H9 (cell line): ENCODE measurements at regions not wholly inside any gene's neighbourhood (a gene's known extent, or its start where the extent isn't known, plus 50 kb on each side); places are given as distances from the start of the nearest gene placed in this dataset.

Source experiments
- DNase-seq: peaks from one replicate; pipeline ENCODE4 v3.0.0-alpha.2; 2017
- H2AFZ ChIP-seq: one replicate; pipeline ENCODE4 v1.6.1; 2013; ENCODE audit warnings: mild to moderate bottlenecking, low read length, control low read depth, moderate library complexity
- H2AK5ac ChIP-seq: 2 replicates; pipeline ENCODE4 v1.6.1; 2013; ENCODE audit warnings: low read length, control low read depth, mixed read lengths; ENCODE audit not compliant: insufficient read length
- H2BK120ac ChIP-seq: one replicate; pipeline ENCODE4 v1.6.1; 2013; ENCODE audit warnings: low read depth, mild to moderate bottlenecking, low read length, control low read depth, inconsistent platforms; ENCODE audit not compliant: poor library complexity, severe bottlenecking
- H2BK12ac ChIP-seq: 2 replicates; pipeline ENCODE4 v1.6.1; 2013; ENCODE audit warnings: low read length, control low read depth, mixed read lengths, low read depth; ENCODE audit not compliant: insufficient read length
- H2BK15ac ChIP-seq: 2 replicates; pipeline ENCODE4 v1.6.1; 2013; ENCODE audit warnings: low read depth, low read length, control low read depth
- H2BK20ac ChIP-seq: one replicate; pipeline ENCODE4 v1.6.1; 2013; ENCODE audit warnings: low read depth, mild to moderate bottlenecking, low read length, control low read depth, inconsistent platforms; ENCODE audit not compliant: poor library complexity, severe bottlenecking
- H2BK5ac ChIP-seq: 2 replicates; pipeline ENCODE4 v1.6.1; 2013; ENCODE audit warnings: low read length, control low read depth, mixed read lengths; ENCODE audit not compliant: insufficient read length
- H3K14ac ChIP-seq: 2 replicates; pipeline ENCODE4 v1.6.1; 2013; ENCODE audit warnings: low read length, control low read depth; ENCODE audit not compliant: insufficient read depth
- H3K18ac ChIP-seq: 2 replicates; pipeline ENCODE4 v1.6.1; 2013; ENCODE audit warnings: low read depth, mild to moderate bottlenecking, mixed read lengths, low read length, control low read depth; ENCODE audit not compliant: insufficient read length
- H3K23ac ChIP-seq: 2 replicates; pipeline ENCODE4 v1.6.1; 2013; ENCODE audit warnings: low read length, control low read depth, mixed read lengths, low read depth; ENCODE audit not compliant: insufficient read length
- H3K23me2 ChIP-seq: 2 replicates; pipeline ENCODE4 v1.6.1; 2013; ENCODE audit warnings: low read depth, mild to moderate bottlenecking, mixed read lengths, low read length, control low read depth; ENCODE audit not compliant: insufficient read length, poor library complexity, severe bottlenecking
- H3K27ac ChIP-seq: 2 replicates; pipeline ENCODE4 v1.5.1; 2013; ENCODE audit warnings: low read length, control low read depth, mixed read lengths, low read depth; ENCODE audit not compliant: insufficient read length
- H3K27me3 ChIP-seq: 2 replicates; pipeline ENCODE4 v1.6.1; 2013; ENCODE audit warnings: low read length, control low read depth, inconsistent platforms; ENCODE audit not compliant: insufficient read depth
- H3K4ac ChIP-seq: 2 replicates; pipeline ENCODE4 v1.6.1; 2013; ENCODE audit warnings: low read depth, mild to moderate bottlenecking, control low read depth, inconsistent platforms, low read length, moderate library complexity
- H3K4me1 ChIP-seq: 2 replicates; pipeline ENCODE4 v1.6.1; 2013; ENCODE audit warnings: low read length, control low read depth, inconsistent platforms; ENCODE audit not compliant: insufficient read depth
- H3K4me2 ChIP-seq: 2 replicates; pipeline ENCODE4 v1.6.1; 2013; ENCODE audit warnings: low read length, control low read depth, mixed read lengths; ENCODE audit not compliant: insufficient read length, insufficient read depth
- H3K56ac ChIP-seq: 2 replicates; pipeline ENCODE4 v1.6.1; 2013; ENCODE audit warnings: low read depth, mild to moderate bottlenecking, mixed read lengths, low read length, control low read depth; ENCODE audit not compliant: insufficient read length
- H3K79me1 ChIP-seq: 2 replicates; pipeline ENCODE4 v1.6.1; 2013; ENCODE audit warnings: low read depth, mild to moderate bottlenecking, moderate library complexity, low read length, control low read depth, inconsistent platforms; ENCODE audit not compliant: insufficient read depth, poor library complexity, severe bottlenecking
- H3K79me2 ChIP-seq: 2 replicates; pipeline ENCODE4 v1.6.1; 2013; ENCODE audit warnings: low read length, control low read depth, inconsistent platforms; ENCODE audit not compliant: insufficient read depth
- H3K9ac ChIP-seq: 2 replicates; pipeline ENCODE4 v1.6.1; 2013; ENCODE audit warnings: low read length, control low read depth, mixed read lengths; ENCODE audit not compliant: insufficient read length; ENCODE audit errors: extremely low read depth
- H3K9me3 ChIP-seq: one replicate; pipeline ENCODE4 v1.6.1; 2013; ENCODE audit warnings: low read depth, low read length, inconsistent platforms; ENCODE audit not compliant: control insufficient read depth
- H3T11ph ChIP-seq: one replicate; pipeline ENCODE4 v1.6.1; 2013; ENCODE audit warnings: mild to moderate bottlenecking, low read length, control low read depth, inconsistent platforms
- H4K20me1 ChIP-seq: one replicate; pipeline ENCODE4 v1.6.1; 2013; ENCODE audit not compliant: control insufficient read depth, insufficient read length, insufficient read depth
- H4K5ac ChIP-seq: 2 replicates; pipeline ENCODE4 v1.6.1; 2013; ENCODE audit warnings: low read depth, mild to moderate bottlenecking, mixed read lengths, low read length, control low read depth; ENCODE audit not compliant: insufficient read length
- H4K8ac ChIP-seq: replicated peaks from 2 replicates; pipeline ENCODE4 v1.6.1; 2013; ENCODE audit warnings: low read length, control low read depth, mixed read lengths, low read depth; ENCODE audit not compliant: insufficient read length
- H4K91ac ChIP-seq: 2 replicates; pipeline ENCODE4 v1.6.1; 2013; ENCODE audit warnings: low read depth, mild to moderate bottlenecking, moderate library complexity, mixed read lengths, low read length, control low read depth; ENCODE audit not compliant: insufficient read length
- H3K27ac Mint-ChIP-seq, 3 experiments: 2 replicates in 2 of 3; 3 replicates in 1 of 3; pipeline ENCODE4 v1.8.0; 2020 to 2021; ENCODE audit warnings: mixed read lengths in 3 of 3, mild to moderate bottlenecking in 1 of 3, moderate library complexity in 1 of 3
- H3K27me3 Mint-ChIP-seq: 2 replicates; pipeline ENCODE4 v1.8.0; 2021; ENCODE audit warnings: low read depth, mild to moderate bottlenecking, moderate library complexity, mixed read lengths
- H3K36me3 Mint-ChIP-seq, 3 experiments: 2 replicates in 2 of 3; 3 replicates in 1 of 3; pipeline ENCODE4 v1.8.0; 2020 to 2021; ENCODE audit warnings: low read depth in 3 of 3, mixed read lengths in 3 of 3; ENCODE audit not compliant: insufficient read depth in 1 of 3
- H3K4me1 Mint-ChIP-seq, 2 experiments: 2 replicates each; pipeline ENCODE4 v1.8.0; 2020; ENCODE audit warnings: mixed read lengths in 2 of 2
- H3K4me3 Mint-ChIP-seq, 2 experiments: 2 replicates in 1 of 2; 3 replicates in 1 of 2; pipeline ENCODE4 v1.8.0; 2020 to 2021; ENCODE audit warnings: mild to moderate bottlenecking in 2 of 2, mixed read lengths in 2 of 2, moderate library complexity in 1 of 2
- H3K9me3 Mint-ChIP-seq, 2 experiments: 2 replicates in 1 of 2; 3 replicates in 1 of 2; pipeline ENCODE4 v1.8.0; 2020; ENCODE audit warnings: mild to moderate bottlenecking in 2 of 2, mixed read lengths in 2 of 2, moderate library complexity in 1 of 2
- WGBS: extraction: QIAGEN DNeasy Blood & Tissue Kit; methylation state at CpG from one replicate; pipeline ENCODE4 v1.1.7; 2013; ENCODE audit warnings: missing lambda C conversion rate, low lambda C conversion rate, mixed read lengths; ENCODE audit not compliant: insufficient read length; ENCODE audit errors: extremely low coverage; 5-methylcytosine and 5-hydroxymethylcytosine counted together
- TF ChIP-seq, protein P1 (sequence below): fragments of 200-600 bp; sonication (generic); conservative IDR thresholded peaks from 3 replicates; pipeline ENCODE4 v1.8.0; 2021; ENCODE audit warnings: antibody characterized with exemption, mild to moderate bottlenecking

DNA sequence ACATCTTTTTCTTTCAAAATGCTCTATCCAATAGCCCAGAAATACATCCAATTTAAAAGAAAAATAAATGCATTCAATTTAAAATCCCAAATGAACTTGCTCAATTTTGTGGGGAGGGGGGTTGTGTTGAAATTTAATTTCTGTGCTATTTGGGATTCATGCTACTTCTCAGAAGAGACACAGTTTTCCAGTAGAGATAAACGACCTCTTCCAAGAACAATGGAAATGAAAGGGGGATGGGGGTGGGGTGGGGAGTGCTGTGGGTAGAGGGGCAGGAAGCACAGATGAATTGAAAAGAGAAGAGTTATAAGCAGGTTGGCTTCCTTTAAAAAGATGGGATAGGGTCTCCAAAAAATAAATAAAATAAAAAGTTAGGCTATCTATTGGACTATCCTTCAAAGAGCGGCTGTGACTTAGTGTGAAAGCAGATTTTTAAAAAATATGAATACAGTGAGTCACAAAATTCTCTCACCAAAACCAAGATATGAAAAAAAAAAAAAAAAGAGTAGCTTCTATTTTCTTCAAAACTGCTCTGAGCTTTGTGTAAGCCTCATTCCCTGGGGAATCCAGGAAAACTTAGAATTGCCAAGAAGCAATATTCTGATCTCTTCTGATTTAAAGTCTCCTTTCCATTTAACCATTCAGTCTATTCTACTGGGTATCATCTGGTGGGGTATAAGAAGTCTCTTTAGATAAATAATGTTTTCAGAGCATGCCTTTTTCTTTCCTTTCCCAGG lies 324.3 kb downstream of the PTTG2 start:
- Histone ChIP-seq H3K4ac (no peak overlapping the region), H3K4me1 (peaks cover 3% of the 10 kb centered on the region; the same call in 1 of the 2 replicates), H4K91ac (no peak overlapping the region), H3K9ac (no peak overlapping the region), H3K27me3 (no peaks in the 10 kb centered on the region), H3K4me2 (no peak overlapping the region), H2BK120ac (no peak overlapping the region), H4K20me1 (no peaks in the 10 kb centered on the region), H2BK5ac (no peak overlapping the region), H4K5ac (no peak overlapping the region), H3K23ac (no peak overlapping the region), H2BK15ac (no peak overlapping the region), H3K18ac (no peak overlapping the region), H3K23me2 (no peaks in the 10 kb centered on the region), H3K56ac (no peak overlapping the region), H2AFZ (no peak overlapping the region), H2AK5ac (no peak overlapping the region), H3T11ph (no peak overlapping the region), H3K27ac (no peak overlapping the region), H3K79me2 (no peaks in the 10 kb centered on the region), H3K9me3 (no peaks in the 10 kb centered on the region), H2BK20ac (no peak overlapping the region), H2BK12ac (no peak overlapping the region), H3K14ac (no peak overlapping the region), H4K8ac (no peak overlapping the region), H3K79me1 (no peaks in the 10 kb centered on the region)
- no peak for DNase-seq
- Mint-ChIP-seq H3K9me3 (no peaks in the 10 kb centered on the region), H3K36me3 (peaks cover 0 to under 1% (median 0%) of the 10 kb centered on the region in 3 experiments; a peak in 1 of 7 replicates), H3K27ac (no peak overlapping the region), H3K4me3 (no peak overlapping the region; a peak in 1 of 5 replicates), H3K27me3 (no peaks in the 10 kb centered on the region; the same call in 1 of the 2 replicates), H3K4me1 (peaks cover 32 to 37% of the 10 kb centered on the region in 2 experiments)
- TF ChIP-seq, protein P1, sequence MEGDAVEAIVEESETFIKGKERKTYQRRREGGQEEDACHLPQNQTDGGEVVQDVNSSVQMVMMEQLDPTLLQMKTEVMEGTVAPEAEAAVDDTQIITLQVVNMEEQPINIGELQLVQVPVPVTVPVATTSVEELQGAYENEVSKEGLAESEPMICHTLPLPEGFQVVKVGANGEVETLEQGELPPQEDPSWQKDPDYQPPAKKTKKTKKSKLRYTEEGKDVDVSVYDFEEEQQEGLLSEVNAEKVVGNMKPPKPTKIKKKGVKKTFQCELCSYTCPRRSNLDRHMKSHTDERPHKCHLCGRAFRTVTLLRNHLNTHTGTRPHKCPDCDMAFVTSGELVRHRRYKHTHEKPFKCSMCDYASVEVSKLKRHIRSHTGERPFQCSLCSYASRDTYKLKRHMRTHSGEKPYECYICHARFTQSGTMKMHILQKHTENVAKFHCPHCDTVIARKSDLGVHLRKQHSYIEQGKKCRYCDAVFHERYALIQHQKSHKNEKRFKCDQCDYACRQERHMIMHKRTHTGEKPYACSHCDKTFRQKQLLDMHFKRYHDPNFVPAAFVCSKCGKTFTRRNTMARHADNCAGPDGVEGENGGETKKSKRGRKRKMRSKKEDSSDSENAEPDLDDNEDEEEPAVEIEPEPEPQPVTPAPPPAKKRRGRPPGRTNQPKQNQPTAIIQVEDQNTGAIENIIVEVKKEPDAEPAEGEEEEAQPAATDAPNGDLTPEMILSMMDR = no peak
- no CpG with 5 or more reads among the region's 2 CpGs for WGBS
